HPDE6-E6E7 (cell line): ENCODE measurements at regions not wholly inside any gene's neighbourhood (a gene's known extent, or its start where the extent isn't known, plus 50 kb on each side); places are given as distances from the start of the nearest gene placed in this dataset.
"Not testable (repeated sequence)": the region's sequence is repeated elsewhere in the genome, so short reads cannot be mapped to it uniquely, and the experiment has no call there.

Source experiments
- DNase-seq: peaks from one replicate; pipeline ENCODE4 v3.0.0; 2011; ENCODE audit warnings: missing footprints; ENCODE audit errors: extremely low spot score

DNA sequence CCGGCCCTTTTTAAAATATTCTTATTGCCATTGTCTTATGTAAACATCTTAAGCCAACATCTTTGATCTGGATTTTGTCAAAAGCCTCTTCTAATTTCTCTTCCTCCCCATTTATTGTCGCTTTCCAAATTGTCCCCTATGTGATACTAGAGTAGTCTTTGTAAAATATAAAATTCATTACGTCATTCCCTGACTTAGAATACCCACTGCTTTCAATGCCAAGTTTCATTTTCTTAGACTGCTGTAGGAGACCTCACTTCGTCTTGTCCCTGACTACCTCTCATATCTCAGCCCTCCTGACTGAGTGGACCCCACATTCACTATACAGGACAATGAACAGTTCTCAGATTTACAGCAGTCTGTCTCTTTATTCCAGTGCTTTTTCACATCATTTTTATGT, 633.9 kb upstream of the LMO3 start:
- DNase-seq: no peak

DNA sequence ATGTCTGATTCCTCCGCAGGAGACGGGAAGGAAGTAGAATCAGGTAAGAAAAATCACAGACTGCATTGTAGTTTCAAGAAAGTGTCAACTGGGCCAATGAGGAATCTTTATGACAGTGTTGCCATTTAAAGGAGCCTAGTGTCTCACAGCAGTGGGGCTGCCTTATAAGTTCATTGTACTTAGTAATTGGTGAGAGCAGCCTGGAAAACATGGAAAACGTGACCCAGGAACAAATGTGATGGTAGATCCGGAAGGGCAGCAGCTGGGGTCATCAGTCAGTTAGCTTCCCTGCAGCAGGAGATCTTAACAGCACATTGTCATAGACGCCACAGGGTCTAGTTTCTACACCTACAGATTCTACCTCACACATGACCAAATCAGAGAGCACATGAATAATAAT, 630.0 kb upstream of the LMO3 start:
- DNase-seq: no peak

DNA sequence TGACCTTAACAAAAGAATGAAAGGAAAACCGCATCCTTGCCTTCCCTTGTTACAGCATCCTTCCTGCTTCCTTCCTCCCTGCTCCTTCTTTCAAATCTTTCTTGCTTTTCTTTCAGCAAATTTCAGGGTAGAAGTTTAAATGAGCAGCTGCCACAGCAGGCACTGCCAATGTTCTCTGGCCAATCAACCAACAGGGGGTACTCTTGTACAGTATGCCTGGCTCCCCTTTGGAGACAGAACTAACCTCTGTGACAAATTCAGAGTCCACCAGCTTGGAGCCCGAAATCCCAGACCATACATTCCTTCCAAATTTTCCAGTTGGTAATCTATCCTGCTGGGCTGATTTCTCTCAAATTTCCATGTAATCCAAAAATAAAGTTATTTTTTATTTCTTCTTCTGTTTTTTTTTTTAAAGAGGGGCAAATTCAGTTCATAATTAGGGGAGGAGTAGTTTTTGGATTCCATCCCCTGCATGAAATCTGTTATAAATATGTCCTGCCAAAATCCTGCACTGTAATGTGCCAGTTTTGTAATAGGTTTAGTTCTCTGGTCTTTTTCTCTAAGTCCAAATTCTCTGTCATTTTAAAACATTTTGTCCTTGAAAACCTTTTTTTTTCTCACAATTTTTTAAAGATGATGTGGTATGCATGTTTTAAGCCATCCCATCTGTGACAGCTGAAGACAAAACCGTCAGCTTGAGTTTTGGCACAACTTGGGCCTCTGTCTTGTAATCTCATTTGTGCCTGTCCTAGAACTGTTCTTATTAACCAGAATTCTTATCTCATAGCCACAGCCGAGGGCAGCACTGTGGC, 610.0 kb upstream of the LMO3 start:
- DNase-seq: no peak

DNA sequence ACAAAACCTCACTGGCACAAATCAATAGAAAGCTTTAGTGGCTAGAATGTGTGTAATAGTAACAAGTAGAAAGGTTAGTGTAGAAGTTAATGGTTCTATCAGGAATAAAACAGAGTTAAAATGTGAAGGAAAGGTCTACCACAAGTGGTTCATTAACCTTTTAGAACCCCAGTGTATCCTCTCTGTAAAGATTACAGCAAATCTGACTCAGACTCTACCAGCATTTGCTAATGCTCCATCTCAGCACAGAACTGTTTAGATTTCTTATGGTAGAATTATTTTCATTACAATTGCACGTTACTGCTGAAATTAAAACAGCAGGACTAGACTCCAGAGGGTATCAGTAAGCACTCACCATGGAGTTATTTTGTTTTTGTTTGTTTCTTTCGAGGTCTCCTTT, 609.0 kb upstream of the LMO3 start:
- no peak for DNase-seq

DNA sequence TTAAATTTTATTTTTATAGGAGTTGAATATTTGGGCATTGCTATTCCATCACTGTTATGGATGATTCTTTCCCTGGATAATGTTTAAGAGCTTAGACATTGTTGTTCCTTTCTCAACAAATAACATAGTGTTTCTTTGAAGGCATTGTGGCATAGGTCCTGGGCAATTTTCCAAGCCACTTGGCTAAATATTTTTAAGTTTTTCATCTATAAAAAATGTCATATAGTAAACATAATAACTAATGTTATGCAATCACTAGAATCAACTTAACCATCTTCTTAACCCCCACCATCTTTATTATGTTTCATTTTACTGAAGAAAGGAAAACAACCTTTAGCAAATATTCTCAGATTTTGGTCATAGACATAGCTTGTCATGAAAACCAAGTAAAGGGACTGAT, 600.6 kb upstream of the LMO3 start:
- DNase-seq: no peak

DNA sequence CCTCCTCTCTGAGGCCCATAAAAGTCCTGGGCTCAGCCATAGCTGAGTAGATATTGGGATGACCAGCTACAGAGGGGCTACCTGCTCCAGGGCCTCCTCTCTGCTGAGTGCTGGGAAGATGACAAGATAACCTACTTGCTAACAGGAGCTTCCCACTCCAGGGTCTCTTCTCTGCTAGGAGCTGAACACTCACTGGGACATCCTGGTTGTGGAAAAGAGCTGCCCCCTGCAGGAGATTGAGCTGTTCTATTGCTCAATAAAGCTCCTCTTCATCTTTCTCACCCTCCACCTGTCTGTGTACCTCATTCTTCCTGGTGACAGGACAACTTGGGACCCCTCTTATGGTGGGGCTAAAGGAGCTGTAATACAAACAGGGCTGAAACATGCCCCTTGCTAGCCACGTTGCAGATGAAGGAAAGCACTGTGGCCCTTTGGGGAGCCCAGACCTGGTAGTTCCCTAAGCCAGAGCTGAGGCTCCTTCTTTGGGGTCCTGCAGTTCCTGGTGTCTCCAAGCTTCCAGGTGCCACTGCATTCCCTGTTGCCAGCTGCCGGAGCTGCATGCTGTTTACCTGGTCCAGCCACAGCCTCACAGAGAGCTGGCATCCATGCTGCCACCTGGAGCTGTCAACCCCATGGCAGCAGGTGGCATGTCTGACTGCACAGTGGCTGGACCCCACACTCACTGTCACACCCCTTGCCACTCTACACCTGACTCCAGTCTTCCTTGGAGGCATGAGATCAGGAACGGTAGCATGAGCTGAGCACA, 598.5 kb upstream of the LMO3 start:
- no peak for DNase-seq

DNA sequence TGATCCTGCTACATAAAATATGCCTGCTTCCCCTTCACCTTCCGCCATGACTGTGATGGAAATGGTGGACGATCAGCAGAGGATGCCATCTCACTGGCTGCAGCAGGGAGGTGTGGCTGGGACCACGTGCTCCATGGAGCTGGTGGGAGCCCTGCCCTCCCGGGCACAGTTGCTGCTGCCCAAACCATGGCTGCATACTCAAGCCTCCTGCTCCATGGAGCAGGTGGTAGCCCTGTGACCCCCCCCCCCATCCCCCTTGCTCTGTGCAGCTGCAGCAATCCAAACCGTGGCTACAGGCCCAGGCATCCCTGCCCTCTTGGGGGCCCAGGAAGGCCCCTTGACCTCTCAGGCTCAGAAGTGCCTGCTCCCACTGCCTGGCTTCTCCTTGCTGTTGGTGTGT, 597.5 kb upstream of the LMO3 start:
- DNase-seq: no peak

DNA sequence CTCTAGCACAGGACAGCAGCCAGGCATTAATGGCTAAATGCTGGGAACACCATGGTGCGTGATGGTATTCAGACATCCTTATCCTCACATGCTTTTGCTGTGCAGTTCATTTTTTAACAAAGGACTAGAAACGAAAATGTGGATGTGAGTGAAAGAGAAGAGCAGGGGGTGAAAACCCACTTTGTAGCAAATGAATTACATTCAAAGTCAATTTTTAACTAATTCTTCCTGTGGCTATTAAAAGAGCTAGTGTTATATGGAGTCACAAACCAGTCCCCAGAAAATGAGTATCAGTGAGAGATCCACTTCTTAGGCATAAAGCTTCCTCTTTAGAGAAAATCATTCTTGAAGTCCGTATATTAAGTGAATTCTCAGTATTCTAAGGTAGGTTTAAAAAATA, 592.0 kb upstream of the LMO3 start:
- no peak for DNase-seq

DNA sequence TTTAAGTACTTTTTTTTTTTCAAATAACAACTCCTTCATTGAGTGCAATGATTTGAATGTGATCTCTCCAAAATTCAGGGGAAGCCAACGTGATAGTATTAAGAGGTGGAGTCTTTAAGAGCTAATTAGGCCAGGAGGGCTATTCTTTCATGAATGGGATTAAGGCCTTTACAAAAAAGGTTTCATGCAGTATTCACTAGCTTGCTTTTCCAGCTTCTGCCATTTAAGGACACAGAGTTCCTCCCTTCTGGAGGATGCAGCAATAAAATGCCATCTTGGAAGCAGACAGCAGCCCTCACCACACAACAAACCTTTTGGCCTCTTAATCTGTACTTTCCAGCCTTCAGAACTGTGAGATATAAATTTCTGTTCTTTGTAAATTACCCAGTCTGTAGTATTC, 586.8 kb upstream of the LMO3 start:
- no peak for DNase-seq

DNA sequence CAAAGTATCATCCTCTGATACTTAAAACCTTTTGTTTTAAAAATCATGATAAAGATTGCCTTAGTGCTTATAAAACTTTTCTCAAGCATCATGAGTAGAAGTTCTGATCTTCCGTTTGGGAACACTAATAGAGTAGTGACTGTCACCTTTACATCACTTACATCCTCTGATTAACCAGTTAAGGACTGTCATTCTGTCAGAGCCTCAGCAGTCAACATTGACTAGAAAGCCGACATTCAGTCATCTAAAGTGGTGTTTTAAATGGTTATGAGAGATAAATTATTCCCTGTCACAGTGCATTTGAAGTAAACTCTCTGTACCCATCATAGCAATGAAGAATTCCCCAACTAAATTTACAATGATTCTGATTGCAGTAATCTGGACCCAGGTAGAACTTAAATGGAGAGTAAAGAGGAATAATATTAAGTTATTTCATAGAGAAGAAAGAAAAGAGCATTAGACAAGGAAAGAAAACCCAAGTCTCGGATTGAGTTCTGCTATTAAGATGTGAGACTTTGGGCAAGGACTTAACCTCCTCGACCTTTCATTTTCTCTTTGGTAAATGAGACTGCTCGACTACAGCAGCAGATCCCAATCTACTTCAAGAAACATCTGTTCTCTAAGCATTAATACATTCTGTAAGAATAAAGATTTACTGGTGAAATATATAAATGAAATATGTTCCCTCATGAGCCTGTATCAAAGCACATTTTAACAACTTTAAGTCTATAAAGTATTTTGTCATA, 563.9 kb upstream of the LMO3 start:
- no peak for DNase-seq

DNA sequence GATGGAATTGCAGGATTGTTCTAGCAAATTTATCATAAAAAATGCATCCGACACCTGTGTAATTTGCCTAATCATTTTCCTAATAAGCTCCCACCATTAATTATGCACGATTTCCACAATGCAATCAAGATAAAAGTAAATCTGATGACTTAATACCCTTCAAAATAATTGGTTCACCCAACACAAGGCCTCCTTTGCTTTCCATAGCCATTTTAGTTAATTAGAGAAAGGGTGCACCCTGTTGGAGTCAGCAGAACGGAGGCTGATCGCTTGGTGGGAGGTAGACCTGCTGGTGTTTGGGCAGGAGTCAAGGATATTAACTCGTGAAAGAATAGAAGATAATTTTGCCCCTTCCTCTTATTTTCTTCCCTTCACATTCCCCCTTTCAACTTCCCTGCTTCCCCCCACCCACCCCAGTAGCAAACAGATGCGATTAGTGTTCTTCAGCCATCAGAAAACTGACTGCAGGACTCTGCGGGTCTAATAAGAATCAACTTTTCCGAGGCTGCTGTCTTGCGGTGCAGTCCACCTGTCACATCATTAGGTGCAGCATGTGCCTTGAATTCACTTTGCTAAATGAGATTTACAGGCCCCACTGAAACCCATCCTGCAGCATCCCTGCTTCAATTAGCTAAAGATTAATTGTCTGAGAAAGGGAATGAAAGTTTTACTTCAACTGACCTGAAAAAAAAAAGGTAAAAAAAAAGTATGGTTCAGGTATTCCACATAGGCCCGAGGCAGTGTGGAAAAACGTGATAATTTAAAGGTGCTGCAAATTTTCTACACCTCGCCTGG, 553.7 kb upstream of the LMO3 start:
- no peak for DNase-seq

DNA sequence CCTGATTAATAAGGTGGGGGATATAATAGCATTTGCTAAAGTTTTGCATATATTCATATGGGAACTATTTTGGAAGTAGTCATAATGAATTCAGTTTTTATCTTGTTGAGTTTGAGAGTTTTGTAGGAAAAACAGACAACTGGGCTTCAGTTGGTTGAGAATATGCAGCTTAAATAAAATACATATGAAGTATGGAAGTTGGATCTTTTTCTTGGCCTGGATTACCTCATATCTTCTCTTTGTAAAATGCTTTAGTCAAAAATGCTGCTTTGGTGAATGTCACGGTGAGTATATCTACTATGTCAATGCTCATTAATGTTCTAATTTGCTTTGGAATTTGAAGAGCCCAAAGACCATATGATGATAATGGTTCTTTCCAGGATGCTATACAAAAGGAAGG, 552.2 kb upstream of the LMO3 start:
- no peak for DNase-seq

DNA sequence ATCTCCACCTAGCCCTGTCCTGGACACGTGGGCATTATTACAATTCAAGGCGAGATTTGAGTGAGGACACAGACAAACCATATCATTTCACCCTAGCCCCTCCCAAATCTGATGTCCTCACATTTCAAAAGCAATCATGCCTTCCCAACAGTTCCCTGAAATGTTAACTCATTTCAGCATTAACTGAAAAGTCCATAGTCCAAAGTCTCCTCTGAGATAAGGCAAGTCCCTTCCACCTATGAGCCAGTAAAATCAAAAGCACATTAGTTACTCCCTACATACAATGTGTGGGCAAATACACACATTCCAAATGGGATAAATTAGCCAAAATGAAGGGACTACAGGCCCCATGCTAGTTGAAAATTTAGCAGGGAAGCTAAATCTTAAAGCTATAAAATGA, 546.0 kb upstream of the LMO3 start:
- DNase-seq: no peak

DNA sequence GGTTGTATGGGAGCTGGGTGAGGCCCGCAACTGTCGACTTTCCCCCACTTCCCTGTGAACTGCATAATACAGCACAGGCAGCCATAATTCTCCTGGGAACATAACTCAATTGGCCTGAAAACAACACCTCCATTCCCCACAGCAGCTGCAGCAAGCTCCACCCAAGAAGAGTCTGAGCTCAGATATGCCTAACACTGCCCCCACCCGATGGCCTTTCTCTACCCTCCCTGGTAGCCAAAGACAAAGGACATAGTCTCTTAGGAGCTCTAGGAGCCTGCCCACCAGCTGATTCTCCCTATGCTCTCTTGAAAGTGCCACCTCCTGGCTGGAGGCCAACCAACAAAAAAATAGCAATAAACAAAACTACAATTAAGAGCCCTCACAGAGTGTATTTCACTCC, 542.7 kb upstream of the LMO3 start:
- DNase-seq: no peak

DNA sequence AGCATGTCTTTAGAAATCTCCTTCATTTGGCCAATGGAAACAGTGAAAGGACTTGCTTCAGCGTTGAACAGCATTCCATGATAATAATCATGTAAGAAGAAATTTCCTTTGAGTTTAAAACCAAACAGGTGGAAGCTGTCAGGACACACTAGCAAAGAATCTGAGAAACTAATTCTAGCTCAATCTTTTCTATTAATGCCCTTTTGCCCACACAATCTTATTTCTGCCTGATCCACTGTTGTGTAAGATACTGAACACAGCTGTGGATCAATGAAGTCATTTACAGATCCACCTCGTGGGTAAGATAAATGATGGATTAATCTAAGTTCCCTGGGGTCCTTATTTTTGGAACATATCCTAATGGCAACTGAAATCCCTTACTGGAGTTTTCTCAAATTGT, 536.9 kb upstream of the LMO3 start:
- DNase-seq: no peak

DNA sequence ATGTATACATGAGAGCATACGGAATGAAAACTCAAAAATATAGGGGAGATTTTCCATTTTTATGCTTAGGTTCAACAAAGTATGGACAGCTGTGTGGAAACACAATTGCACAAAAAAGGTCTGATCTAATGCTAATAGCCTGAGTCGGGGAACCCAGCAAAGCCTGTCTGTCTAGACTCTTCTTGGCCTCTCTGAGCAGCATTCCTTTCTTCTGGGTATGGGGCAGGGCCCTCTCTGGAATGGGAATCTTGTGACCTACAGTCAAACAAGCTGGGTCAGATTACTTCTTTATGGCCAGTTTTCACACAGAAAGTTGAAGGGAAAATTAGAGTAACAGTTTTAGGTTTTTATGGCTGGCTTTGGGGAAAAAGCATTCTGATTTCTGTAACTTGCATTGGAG, 534.0 kb upstream of the LMO3 start:
- no peak for DNase-seq

DNA sequence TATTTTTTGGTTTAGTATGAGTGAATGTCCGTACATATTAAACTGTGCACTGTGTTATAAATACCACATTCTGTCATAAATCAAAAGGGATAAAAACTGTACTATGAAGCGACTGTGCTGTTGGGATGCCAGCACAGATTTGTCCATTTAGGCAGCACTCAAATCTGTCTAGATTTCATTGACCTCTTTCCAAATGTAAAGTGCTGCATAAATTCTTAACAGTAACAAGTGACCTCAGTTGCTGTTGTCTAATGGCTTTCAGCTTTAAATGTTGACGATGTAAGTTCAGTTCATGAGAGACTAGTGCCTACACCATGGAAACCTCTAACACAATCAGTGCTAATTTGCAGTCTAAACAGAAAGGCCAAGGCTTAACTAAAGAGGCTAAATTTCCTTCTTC, 531.4 kb upstream of the LMO3 start:
- no peak for DNase-seq

DNA sequence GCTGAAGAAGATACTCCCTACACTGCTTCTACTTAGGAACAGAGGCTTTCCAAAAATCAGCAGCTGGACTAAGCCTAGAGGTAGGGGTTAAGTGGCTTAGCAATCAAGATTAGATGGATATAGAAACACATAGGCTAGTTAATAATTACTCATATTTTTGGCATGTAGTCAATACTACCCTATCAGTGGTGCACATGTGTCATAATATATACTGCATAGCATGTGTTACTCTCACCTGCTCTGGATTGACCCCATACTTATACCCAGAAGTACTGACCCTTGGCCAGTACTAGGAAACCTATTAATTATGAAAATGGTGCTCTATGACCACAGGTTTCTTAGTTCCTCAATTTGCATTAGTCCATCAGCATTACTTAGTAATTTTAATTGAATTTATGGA, 528.4 kb upstream of the LMO3 start:
- DNase-seq: no peak

DNA sequence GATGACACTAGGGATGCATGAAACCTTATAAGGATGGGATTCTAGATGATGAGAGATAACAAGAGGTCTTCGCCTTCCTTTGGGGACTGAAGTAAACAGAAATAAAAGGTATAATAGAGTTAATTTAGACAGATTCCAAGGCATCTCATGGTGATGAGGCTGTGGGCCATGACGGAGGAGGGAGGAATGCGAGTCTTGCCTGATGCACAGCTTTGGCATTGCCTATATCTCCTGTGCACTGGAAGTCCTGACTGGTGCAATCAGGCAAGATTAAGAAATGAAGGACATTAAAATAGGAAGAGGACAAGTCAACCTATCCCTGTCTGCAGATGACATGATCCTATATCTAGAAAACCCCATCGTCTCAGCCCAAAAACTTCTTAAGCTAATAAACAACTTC, 526.4 kb upstream of the LMO3 start:
- no peak for DNase-seq

DNA sequence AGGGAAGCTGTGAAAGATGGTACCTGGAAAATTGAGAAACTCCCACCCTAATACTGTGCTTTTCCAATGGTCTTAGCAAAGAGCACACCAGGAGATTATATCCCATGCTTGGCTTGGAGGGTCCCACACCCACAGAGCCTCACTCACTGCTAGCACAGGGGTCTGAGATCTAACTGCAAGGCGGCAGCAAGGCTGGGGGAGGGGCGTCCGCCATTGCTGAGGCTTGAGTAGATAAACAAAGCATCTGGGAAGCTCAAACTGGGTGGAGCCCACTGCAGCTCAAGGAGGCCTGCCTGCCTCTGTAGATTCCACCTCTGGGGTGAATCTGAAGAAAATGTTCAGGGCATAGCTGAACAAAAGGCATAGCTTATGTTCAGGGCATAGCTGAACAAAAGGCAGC, 510.6 kb upstream of the LMO3 start:
- DNase-seq: not testable (repeated sequence)

DNA sequence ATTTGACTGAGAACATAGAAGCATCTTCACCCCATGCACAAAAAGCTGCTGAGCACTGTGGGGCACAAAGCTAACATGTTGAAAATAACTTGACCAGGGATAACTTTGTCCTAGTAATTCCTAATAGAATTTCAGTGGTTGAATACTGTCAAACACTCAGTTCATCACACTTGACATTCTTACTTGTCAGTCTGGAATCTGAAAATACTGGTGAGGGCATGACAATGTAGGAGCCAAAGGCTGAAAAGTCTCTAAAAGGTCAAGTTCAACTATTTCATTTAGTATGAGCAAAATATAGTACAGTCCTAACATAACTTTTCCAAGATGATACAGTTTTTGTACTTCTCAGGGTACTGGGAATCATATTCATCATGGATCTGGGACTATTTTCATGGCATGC, 504.4 kb upstream of the LMO3 start:
- DNase-seq: no peak
